Common myeloid progenitor, CD34-positive (primary cell): ENCODE measurements at regions not wholly inside any gene's neighbourhood (a gene's known extent, or its start where the extent isn't known, plus 50 kb on each side); places are given as distances from the start of the nearest gene placed in this dataset.

ENCODE experiments used
- CTCF ChIA-PET: fragments of 350-600 bp; sonication (Branson Sonifier 250); formaldehyde crosslinking; loops from one replicate; lab custom pipeline; 2021; ENCODE audit warnings: antibody characterized with exemption; lab: Charles Lee
- POLR2A ChIA-PET: fragments of 350-600 bp; sonication (Branson Sonifier 250); formaldehyde crosslinking; loops from one replicate; lab custom pipeline; 2021; ENCODE audit warnings: antibody characterized with exemption; lab: Charles Lee
- DNase-seq, 3 donors: peaks; one replicate each; pipeline versions ENCODE4 v3.0.0 to v3.0.0-alpha.2; 2013
- H3K27ac ChIP-seq, 2 experiments: 1 replicate in 1 of 2; 2 replicates in 1 of 2; pipeline ENCODE4 v1.7.0; 2013; ENCODE audit warnings: inconsistent platforms in 2 of 2, low read length in 2 of 2, mild to moderate bottlenecking in 2 of 2, low read depth in 1 of 2, moderate library complexity in 1 of 2; ENCODE audit not compliant: severe bottlenecking in 2 of 2, insufficient read depth in 1 of 2, poor library complexity in 1 of 2
- H3K27me3 ChIP-seq, 5 experiments: replicated peaks in 2 of 5; 1 replicate in 3 of 5; 2 replicates in 2 of 5; pipeline versions ENCODE4 v1.6.1 to v1.7.0; 2013; ENCODE audit warnings: low read length in 4 of 5, mild to moderate bottlenecking in 2 of 5, moderate library complexity in 2 of 5, inconsistent platforms in 1 of 5; ENCODE audit not compliant: insufficient read depth in 5 of 5, control insufficient read depth in 4 of 5
- H3K36me3 ChIP-seq, 4 experiments: 1 replicate in 2 of 4; 2 replicates in 2 of 4; pipeline versions ENCODE4 v1.6.1 to v1.7.0; 2013; ENCODE audit warnings: low read length in 3 of 4, control low read depth in 1 of 4, mild to moderate bottlenecking in 1 of 4; ENCODE audit not compliant: control insufficient read depth in 4 of 4, insufficient read depth in 4 of 4
- H3K4me1 ChIP-seq, 4 experiments: 1 replicate in 3 of 4; 2 replicates in 1 of 4; pipeline versions ENCODE4 v1.6.1 to v1.7.1; 2013; ENCODE audit warnings: low read length in 3 of 4, mild to moderate bottlenecking in 3 of 4, control low read depth in 1 of 4, inconsistent platforms in 1 of 4, moderate library complexity in 1 of 4; ENCODE audit not compliant: control insufficient read depth in 4 of 4, insufficient read depth in 4 of 4; ENCODE audit errors: control extremely low read depth in 1 of 4
- H3K4me3 ChIP-seq, 7 experiments: 1 replicate in 4 of 7; 2 replicates in 3 of 7; pipeline versions ENCODE4 v1.5.1 to v1.7.0; 2013; ENCODE audit warnings: mild to moderate bottlenecking in 7 of 7, low read length in 6 of 7, moderate library complexity in 6 of 7, inconsistent platforms in 2 of 7, low read depth in 2 of 7, control low read depth in 1 of 7; ENCODE audit not compliant: insufficient read depth in 4 of 7, control insufficient read depth in 1 of 7; ENCODE audit errors: extremely low read depth in 1 of 7
- H3K9me3 ChIP-seq, 5 experiments: 1 replicate in 4 of 5; 2 replicates in 1 of 5; pipeline versions ENCODE4 v1.6.1 to v1.7.1; 2013; ENCODE audit warnings: low read length in 4 of 5, mild to moderate bottlenecking in 2 of 5, inconsistent platforms in 1 of 5, low read depth in 1 of 5, moderate library complexity in 1 of 5; ENCODE audit not compliant: control insufficient read depth in 4 of 5, insufficient read depth in 2 of 5; ENCODE audit errors: control extremely low read depth in 1 of 5
- WGBS: methylation state at CpG from one replicate; pipeline ENCODE4 v1.1.5; 2013; ENCODE audit not compliant: insufficient coverage; 5-methylcytosine and 5-hydroxymethylcytosine counted together

DNA sequence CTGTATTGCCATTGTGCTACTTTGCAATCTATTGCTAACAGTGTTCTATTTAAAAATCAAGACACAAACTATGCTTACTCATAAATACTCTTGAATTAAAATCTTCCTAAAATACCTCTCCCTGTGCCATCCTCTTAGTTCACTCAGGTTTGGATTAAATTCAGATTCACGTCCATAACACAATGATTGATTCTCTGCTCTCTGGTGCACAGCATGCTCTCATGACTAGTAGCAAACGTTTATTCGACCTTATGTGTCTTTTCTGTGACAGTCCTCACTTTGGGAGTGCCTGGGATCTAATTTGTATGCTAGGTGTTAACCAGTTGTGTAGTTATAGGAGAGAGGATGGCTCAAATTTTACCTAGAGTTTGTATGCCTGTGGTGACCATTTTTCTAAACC, 270.4 kb upstream of the FKBP1C start:
- no peaks in the 10 kb centered on the region for H3K4me1 ChIP-seq
- no peaks in the 10 kb centered on the region for H3K9me3 ChIP-seq
- 64% methylated on average over 3 of the region's 3 CpGs for WGBS
- no peaks in the 10 kb centered on the region for H3K27me3 ChIP-seq
- no peaks in the 10 kb centered on the region for H3K36me3 ChIP-seq
- no peak for DNase-seq
- no peak overlapping the region for H3K4me3 ChIP-seq
- H3K27ac ChIP-seq, result no peak overlapping the region
- POLR2A ChIA-PET, result no interaction called here
- CTCF ChIA-PET, result no interaction called here

DNA sequence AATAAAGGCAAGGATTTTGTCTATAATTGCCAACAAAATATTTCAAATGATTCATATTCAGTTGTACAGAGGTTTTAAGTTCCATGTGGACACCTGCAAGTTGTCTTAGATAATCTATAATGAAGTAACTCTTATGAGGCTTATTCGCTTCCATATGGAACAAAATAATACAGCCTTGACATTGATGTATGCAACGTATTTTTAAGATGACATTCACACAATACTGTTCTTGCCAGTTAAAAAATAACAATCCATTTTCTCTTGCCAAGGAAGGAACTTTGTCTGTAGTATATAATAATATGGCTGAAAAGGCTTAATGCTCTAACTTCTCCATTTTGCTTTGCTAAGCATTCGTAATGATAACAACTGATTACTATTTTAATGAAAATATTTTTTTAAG, 269.3 kb upstream of the FKBP1C start:
- CTCF ChIA-PET, result no interaction called here
- Histone ChIP-seq H3K9me3 (no peaks in the 10 kb centered on the region), H3K4me1 (no peaks in the 10 kb centered on the region), H3K27ac (no peak overlapping the region), H3K27me3 (no peaks in the 10 kb centered on the region), H3K4me3 (no peak overlapping the region), H3K36me3 (no peaks in the 10 kb centered on the region)
- POLR2A ChIA-PET, result no interaction called here
- WGBS, result no CpG with 5 or more reads among the region's 3 CpGs
- no peak for DNase-seq

DNA sequence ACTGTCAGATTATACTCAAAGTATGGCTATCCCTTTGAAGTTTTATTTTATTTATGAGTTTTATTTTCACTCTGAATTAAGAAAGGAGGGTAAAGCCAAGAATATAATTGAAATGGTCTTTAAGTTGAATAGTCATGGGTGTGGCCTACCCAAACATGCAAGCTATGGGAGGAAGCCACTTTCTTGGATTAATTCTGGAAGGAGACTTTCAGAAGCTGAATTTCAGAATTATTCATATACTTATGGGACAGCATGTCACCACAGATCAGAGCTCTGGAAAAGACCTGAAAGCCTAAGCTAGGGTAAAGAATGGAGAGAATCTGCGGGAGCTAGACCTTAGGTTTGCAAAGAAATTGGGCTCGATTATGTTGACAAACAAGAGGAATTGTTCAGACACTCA, 242.4 kb upstream of the FKBP1C start:
- ChIA-PET CTCF (no interaction called here), POLR2A (no interaction called here)
- Histone ChIP-seq H3K27ac (no peak overlapping the region), H3K27me3 (no peaks in the 10 kb centered on the region), H3K4me3 (no peak overlapping the region), H3K36me3 (no peaks in the 10 kb centered on the region), H3K4me1 (no peaks in the 10 kb centered on the region), H3K9me3 (no peaks in the 10 kb centered on the region)
- 90% methylated on average over 2 of the region's 2 CpGs for WGBS
- DNase-seq, result no peak

DNA sequence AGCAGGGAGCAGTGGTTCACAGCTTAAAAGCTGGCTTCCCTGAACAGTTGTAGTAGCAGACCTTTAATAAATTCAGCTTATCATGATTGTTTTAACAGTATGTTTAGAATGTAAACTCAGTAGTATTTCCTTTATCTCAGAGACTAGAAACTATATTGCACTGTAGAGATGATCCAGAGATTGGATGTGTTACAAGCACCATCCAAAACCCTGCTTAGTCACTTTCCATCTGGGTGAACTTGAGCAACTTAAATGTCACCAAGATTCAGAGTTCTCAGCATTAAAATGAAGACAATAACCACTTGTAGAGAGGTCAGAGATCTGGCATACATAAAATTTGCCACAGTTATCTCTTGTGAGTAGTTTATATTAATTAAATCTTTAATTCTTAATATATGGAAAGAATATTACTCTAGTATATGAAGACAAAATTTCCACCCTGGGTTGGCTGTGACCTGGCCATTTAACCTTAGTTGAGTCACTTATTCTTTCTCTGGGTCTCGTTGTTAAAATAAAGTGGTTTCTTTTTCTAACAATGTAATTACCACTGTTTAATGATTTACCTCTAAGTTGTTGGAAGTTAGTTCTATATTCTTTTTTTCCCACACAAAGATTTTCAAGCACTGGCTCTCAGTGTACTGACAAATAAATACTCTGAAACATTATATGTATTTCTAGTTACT, 239.2 kb upstream of the FKBP1C start:
- H3K9me3 ChIP-seq, result no peaks in the 10 kb centered on the region
- POLR2A ChIA-PET, result no interaction called here
- WGBS, result no CpG with 5 or more reads among the region's 1 CpG
- no peak overlapping the region for H3K4me3 ChIP-seq
- H3K36me3 ChIP-seq, result no peaks in the 10 kb centered on the region
- no peak for DNase-seq
- H3K4me1 ChIP-seq, result no peaks in the 10 kb centered on the region
- H3K27me3 ChIP-seq, result no peaks in the 10 kb centered on the region
- no peak overlapping the region for H3K27ac ChIP-seq
- CTCF ChIA-PET, result no interaction called here

DNA sequence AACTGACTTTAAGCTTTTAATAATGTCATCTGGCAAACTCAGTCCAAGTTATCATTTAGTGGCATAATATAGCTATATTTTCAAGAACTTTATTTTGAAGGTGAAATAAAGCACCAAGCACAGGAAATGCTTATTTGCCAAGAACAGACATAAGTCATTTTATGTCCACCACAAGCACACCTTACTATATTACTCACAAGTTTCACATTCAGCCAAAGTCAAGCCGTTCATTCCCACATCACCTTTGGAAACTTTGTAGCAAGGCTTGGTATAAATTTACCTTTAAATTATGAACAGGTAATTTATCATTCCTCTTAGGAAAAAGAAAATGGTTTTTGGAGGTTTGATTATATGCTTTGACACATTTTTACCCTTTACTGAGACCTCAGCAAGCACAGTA, 236.8 kb upstream of the FKBP1C start:
- POLR2A ChIA-PET, result no interaction called here
- WGBS, result no CpG with 5 or more reads among the region's 1 CpG
- H3K27me3 ChIP-seq, result no peaks in the 10 kb centered on the region
- no peaks in the 10 kb centered on the region for H3K4me1 ChIP-seq
- CTCF ChIA-PET, result no interaction called here
- H3K4me3 ChIP-seq, result no peak overlapping the region
- no peaks in the 10 kb centered on the region for H3K36me3 ChIP-seq
- no peak for DNase-seq
- H3K27ac ChIP-seq, result no peak overlapping the region
- H3K9me3 ChIP-seq, result no peaks in the 10 kb centered on the region

DNA sequence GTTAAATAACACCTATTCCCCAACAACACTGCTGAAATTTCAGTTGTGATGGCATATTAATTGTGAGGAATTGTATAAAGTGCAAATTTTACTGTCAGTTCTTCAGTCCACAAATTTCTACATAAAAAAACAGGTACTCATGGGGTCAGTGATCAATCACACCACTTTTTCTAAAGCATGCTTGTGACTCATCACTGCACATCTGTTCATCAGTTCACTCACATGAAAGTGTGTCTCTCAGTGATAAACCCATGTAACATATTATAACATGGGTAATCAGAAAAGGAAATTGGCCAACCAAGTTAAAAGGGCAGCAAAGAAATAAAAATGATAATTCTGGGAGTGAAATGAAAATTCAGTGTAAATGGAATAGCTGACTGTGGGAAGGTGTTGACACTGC, 234.7 kb upstream of the FKBP1C start:
- no peak for DNase-seq
- H3K4me1 ChIP-seq, result no peaks in the 10 kb centered on the region
- H3K9me3 ChIP-seq, result no peaks in the 10 kb centered on the region
- ChIA-PET POLR2A (no interaction called here), CTCF (no interaction called here)
- no peak overlapping the region for H3K27ac ChIP-seq
- no peak overlapping the region for H3K4me3 ChIP-seq
- no peaks in the 10 kb centered on the region for H3K36me3 ChIP-seq
- H3K27me3 ChIP-seq, result no peaks in the 10 kb centered on the region

DNA sequence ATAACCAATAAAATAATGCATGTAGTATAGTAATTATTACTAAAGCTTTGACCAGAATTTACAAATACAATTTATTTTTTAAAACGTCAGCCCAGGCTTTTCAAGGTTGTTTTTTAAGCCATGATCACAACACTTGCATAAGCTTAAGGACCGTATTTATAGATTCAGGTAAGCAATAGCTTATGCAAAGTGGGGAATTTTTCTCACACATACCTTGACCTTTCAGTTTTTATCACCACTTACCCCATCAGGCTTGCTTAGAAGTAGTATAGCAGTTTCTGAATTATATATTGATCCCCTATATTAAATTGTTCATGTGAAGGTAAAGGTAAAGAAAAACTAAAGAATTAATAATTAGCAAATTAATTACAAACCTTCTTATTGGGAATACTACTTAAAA, 232.3 kb upstream of the FKBP1C start:
- DNase-seq, result no peak
- Histone ChIP-seq H3K9me3 (no peaks in the 10 kb centered on the region), H3K4me3 (no peak overlapping the region), H3K27ac (no peak overlapping the region), H3K27me3 (no peaks in the 10 kb centered on the region), H3K36me3 (no peaks in the 10 kb centered on the region), H3K4me1 (no peaks in the 10 kb centered on the region)
- ChIA-PET CTCF (no interaction called here), POLR2A (no interaction called here)
- no CpG with 5 or more reads among the region's 2 CpGs for WGBS
